ENCODE measurements at regions not wholly inside any gene's neighbourhood (a gene's known extent, or its start where the extent isn't known, plus 50 kb on each side); places are given as distances from the start of the nearest gene placed in this dataset.

DNA sequence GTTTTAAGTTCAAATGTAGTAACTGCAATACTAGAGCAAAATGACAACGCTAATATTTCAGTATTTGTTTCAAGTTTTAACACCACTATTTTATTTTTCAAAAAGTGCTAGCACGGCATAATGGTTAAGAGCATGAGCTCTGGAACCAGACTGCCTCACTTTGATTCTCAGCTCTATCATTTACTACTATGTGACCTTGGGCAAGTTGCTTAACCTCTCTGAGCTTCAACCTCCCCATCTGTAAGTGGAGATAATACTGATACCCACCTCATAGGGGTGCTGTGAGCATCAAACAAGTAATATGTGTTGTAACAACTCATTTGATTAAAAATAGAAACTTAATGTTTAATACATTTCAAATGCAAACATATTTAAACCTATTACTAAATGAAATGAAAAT lies 115.4 kb upstream of the NPHP3 start:
- H3K27me3 Mint-ChIP-seq = no peaks in the 10 kb centered on the region
- POLR2A ChIA-PET = no interaction called here
- H3K27ac Mint-ChIP-seq = no peak overlapping the region
- H3K4me1 Mint-ChIP-seq = no peaks in the 10 kb centered on the region
- H3K9me3 Mint-ChIP-seq = no peaks in the 10 kb centered on the region
- CTCF ChIA-PET = no interaction called here
- H3K4me3 Mint-ChIP-seq = no peak overlapping the region
- H3K36me3 Mint-ChIP-seq (ENCODE audit: low read depth) = no peaks in the 10 kb centered on the region
- no peak for DNase-seq

DNA sequence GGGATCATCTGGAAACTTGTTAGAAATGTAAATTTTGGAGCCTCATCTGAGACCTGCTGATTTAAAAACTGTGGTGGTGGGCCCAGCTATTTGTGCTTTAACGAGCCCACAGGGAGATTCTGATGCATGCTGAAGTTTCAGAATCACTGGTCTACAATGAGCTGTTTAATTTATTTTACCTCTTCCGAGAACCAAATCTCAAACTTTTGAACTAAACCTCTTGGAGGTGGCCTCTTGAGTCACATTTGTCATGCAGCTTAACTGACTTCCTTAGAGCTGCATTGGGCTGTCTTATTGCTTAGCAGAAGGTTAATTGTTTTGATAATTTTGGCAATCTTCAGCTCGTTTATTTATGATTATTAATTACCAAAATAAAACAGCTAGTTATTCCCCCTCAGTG lies 112.1 kb upstream of the NPHP3 start:
- H3K4me1 Mint-ChIP-seq = no peaks in the 10 kb centered on the region
- H3K9me3 Mint-ChIP-seq = no peaks in the 10 kb centered on the region
- no peak overlapping the region for H3K27ac Mint-ChIP-seq
- ChIA-PET CTCF (no interaction called here), POLR2A (no interaction called here)
- H3K27me3 Mint-ChIP-seq = no peaks in the 10 kb centered on the region
- H3K36me3 Mint-ChIP-seq (ENCODE audit: low read depth) = no peaks in the 10 kb centered on the region
- H3K4me3 Mint-ChIP-seq = no peak overlapping the region
- no peak for DNase-seq

DNA sequence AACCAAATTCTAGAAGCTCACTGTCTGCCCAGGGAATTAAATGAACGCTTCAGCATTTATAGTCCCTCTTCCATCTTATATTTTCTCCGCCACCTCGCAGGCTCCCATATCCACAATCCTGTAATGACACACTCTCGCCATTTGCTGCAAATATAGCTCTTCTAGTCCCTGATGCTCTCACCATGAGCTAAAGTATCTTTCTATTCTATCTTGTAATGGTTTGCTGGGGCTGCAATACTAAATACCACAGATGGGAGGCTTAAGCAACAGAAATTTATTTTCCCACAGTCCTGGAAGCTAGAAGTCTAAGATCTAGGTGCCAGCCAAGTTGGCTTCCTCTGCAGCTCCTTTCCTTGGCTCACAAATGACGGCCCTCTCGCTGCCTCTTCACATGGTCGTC lies 106.9 kb upstream of the NPHP3 start:
- Mint-ChIP-seq H3K4me3 (no peak overlapping the region), H3K36me3 (ENCODE audit: low read depth) (no peaks in the 10 kb centered on the region), H3K9me3 (no peaks in the 10 kb centered on the region), H3K27me3 (no peaks in the 10 kb centered on the region), H3K27ac (no peak overlapping the region), H3K4me1 (no peaks in the 10 kb centered on the region)
- POLR2A ChIA-PET = interaction anchor here (1.2 kb wide), 1 partner anchor 9 kb away, joined by 3 read pairs; no protein-coding TSS in a partner anchor
- CTCF ChIA-PET = no interaction called here
- no peak for DNase-seq

DNA sequence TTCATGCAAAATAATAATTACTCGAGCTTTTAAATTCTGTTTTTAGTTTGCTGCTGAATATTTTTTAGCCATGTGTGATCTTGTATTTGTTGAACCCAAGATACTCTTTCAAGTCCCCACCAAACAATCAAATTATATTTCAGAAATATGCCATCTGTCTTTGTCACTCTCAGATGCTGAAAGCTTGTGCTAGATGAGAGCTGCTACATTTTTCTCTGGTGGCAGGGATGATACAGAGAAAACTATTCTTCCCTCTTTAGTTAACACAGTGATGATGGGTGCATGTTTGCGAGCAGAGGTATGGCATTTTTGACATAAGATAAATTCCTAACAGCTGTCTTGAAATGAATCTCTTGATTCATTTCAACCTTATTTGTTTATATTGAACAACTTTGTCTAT lies 100.6 kb upstream of the NPHP3 start:
- ChIA-PET POLR2A (no interaction called here), CTCF (no interaction called here)
- Mint-ChIP-seq H3K27ac (no peak overlapping the region), H3K36me3 (ENCODE audit: low read depth) (no peaks in the 10 kb centered on the region), H3K9me3 (no peaks in the 10 kb centered on the region), H3K4me3 (no peak overlapping the region), H3K4me1 (no peaks in the 10 kb centered on the region), H3K27me3 (no peaks in the 10 kb centered on the region)
- DNase-seq = no peak

DNA sequence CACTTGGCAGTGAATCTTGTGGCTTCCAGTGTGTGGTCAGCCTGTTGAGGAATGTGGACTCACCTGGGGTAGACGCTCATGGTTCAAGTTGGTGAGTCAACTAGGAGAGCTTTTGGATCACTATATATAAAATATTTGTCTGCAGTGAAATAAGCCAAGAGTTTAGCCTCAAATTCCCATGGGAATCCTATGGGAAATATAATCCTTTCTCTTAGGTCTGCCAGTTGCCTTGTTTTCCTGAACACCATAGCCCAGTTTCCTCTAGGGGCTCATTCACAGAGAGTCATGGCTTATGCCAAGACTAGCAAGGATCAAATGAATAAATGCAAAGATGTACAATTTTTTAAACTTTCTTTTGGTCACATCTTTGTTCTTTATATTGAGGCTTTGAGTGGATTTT lies 100.1 kb upstream of the NPHP3 start:
- ChIA-PET POLR2A (no interaction called here), CTCF (interaction anchor here (1.1 kb wide), 1 partner anchor 10 kb away, joined by 3 read pairs; no protein-coding TSS in a partner anchor)
- no peak overlapping the region for H3K4me3 Mint-ChIP-seq
- H3K36me3 Mint-ChIP-seq (ENCODE audit: low read depth) = no peaks in the 10 kb centered on the region
- H3K4me1 Mint-ChIP-seq = no peaks in the 10 kb centered on the region
- DNase-seq = no peak
- no peaks in the 10 kb centered on the region for H3K27me3 Mint-ChIP-seq
- H3K9me3 Mint-ChIP-seq = no peaks in the 10 kb centered on the region
- no peak overlapping the region for H3K27ac Mint-ChIP-seq

DNA sequence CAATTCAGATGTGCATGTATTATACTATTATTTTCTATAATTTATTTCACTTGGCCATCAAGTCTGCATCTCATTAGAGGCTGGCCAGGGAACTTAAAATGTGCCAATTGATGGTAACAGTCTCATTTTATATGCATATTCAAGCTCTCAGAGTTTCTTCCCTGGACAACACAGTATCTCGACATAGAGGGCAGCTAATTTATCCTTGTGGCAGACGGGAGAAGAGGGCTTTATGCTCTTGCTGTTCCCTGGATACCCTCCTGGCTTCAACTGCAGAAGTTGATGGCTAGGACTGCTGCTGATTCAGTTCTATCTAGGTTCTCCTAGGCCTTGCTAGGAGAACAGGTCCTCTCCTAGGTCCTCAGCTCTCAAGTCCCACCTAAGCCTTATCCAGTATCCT lies 99.1 kb upstream of the NPHP3 start:
- ChIA-PET POLR2A (no interaction called here), CTCF (interaction anchor here (1.1 kb wide), 1 partner anchor 11 kb away, joined by 3 read pairs; no protein-coding TSS in a partner anchor)
- no peaks in the 10 kb centered on the region for H3K9me3 Mint-ChIP-seq
- no peaks in the 10 kb centered on the region for H3K36me3 Mint-ChIP-seq (ENCODE audit: low read depth)
- no peaks in the 10 kb centered on the region for H3K4me1 Mint-ChIP-seq
- H3K27me3 Mint-ChIP-seq = no peaks in the 10 kb centered on the region
- DNase-seq = no peak
- H3K27ac Mint-ChIP-seq = no peak overlapping the region
- H3K4me3 Mint-ChIP-seq = no peak overlapping the region

DNA sequence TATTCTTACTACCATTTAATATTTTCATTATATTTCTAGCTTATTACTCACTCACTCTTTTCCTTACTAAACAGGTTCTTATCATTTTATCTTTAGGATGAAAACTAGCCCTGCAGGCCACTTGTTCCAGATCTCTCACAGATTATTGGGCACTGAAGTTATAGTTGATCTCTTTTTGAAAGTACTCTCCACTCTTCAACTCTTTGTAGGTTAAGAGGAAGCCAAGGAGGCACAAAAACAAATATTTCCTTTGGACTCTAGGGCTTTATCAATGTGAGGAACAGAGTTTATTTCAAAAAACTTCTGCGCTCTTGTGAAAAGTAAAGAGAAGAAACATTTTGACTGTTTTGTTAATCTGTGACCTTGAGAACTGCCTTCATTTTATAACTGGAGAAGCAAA lies 96.0 kb upstream of the NPHP3 start:
- H3K4me3 Mint-ChIP-seq = no peak overlapping the region
- ChIA-PET POLR2A (no interaction called here), CTCF (no interaction called here)
- H3K9me3 Mint-ChIP-seq = peaks cover under 1% of the 10 kb centered on the region
- H3K27ac Mint-ChIP-seq = no peak overlapping the region
- H3K27me3 Mint-ChIP-seq = peaks cover 1% of the 10 kb centered on the region
- H3K36me3 Mint-ChIP-seq (ENCODE audit: low read depth) = no peaks in the 10 kb centered on the region
- no peaks in the 10 kb centered on the region for H3K4me1 Mint-ChIP-seq
- DNase-seq = no peak

DNA sequence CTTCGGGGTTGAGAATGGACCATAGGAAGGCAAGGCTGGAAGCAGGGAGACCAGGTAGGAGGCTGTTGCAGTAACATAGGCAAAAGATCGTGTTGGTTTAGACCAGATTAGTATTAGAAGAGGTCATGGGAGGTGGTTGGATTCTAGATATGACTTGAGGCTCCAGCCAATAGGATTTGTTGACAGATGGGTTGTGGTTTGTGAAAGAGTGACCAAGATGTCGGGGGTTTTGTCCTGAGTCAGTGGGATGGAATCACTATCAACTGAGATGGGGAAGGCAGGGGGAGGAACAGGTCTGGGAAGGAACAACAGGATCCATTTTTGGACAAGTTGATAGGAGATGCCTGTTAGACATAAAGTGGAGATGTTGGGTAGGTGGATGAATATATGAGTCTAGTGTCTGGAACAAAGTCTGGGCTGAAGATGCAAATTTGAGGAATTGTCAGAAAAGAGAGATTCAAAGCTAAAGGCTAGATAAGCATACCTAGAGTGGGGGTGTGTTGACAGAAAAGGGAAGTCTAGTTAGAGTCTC lies 95.5 kb upstream of the NPHP3 start:
- no peaks in the 10 kb centered on the region for H3K36me3 Mint-ChIP-seq (ENCODE audit: low read depth)
- no peaks in the 10 kb centered on the region for H3K4me1 Mint-ChIP-seq
- peaks cover 3% of the 10 kb centered on the region for H3K27me3 Mint-ChIP-seq
- no peak overlapping the region for H3K4me3 Mint-ChIP-seq
- POLR2A ChIA-PET = no interaction called here
- DNase-seq = no peak
- H3K9me3 Mint-ChIP-seq = peaks cover 1% of the 10 kb centered on the region
- no peak overlapping the region for H3K27ac Mint-ChIP-seq
- CTCF ChIA-PET = no interaction called here

DNA sequence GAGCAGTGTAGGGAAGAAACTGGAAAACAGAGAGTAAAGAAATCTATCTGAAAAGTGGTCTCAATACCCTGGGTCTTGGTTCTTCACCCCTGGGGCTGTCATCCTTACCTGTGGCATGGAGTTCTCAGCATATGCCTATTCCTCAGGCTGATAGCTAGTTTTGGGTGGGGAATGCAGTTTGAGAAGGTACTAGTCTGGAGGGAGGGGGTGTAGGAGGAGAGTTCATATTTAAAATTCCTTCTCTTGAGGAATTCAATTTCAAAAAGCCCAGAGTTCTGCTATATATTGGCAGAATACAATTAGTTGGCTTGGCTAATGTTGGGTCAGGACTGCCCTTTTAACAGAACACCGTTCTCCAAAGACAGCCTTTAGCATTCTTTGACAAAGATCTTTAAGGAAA lies 82.9 kb upstream of the NPHP3 start:
- no peaks in the 10 kb centered on the region for H3K27me3 Mint-ChIP-seq
- POLR2A ChIA-PET = no interaction called here
- no peaks in the 10 kb centered on the region for H3K4me1 Mint-ChIP-seq
- H3K4me3 Mint-ChIP-seq = no peak overlapping the region
- H3K27ac Mint-ChIP-seq = no peak overlapping the region
- H3K9me3 Mint-ChIP-seq = no peaks in the 10 kb centered on the region
- DNase-seq = no peak
- H3K36me3 Mint-ChIP-seq (ENCODE audit: low read depth) = no peaks in the 10 kb centered on the region
- CTCF ChIA-PET = no interaction called here

DNA sequence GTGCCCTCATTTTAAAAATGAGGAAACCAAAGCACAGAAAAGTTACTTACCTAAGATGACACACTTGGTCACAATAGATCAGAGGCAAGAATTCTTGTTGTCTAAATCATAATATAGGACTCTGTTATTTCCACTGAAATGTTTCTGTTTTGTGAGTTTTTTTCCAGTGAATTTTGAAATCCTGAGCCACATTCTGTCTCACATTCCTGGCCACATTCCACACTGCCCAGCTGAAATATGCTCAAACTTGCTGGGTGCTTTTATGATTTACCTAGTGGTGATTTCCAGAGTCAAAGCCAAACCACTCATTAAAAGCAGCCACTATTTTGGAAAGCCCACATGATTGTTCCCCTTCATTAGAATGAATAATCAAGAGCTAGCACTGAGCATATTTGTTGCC lies 82.3 kb upstream of the NPHP3 start:
- H3K9me3 Mint-ChIP-seq = no peaks in the 10 kb centered on the region
- no peak for DNase-seq
- no peak overlapping the region for H3K4me3 Mint-ChIP-seq
- no peaks in the 10 kb centered on the region for H3K4me1 Mint-ChIP-seq
- no peak overlapping the region for H3K27ac Mint-ChIP-seq
- H3K36me3 Mint-ChIP-seq (ENCODE audit: low read depth) = no peaks in the 10 kb centered on the region
- no peaks in the 10 kb centered on the region for H3K27me3 Mint-ChIP-seq
- ChIA-PET CTCF (no interaction called here), POLR2A (no interaction called here)

DNA sequence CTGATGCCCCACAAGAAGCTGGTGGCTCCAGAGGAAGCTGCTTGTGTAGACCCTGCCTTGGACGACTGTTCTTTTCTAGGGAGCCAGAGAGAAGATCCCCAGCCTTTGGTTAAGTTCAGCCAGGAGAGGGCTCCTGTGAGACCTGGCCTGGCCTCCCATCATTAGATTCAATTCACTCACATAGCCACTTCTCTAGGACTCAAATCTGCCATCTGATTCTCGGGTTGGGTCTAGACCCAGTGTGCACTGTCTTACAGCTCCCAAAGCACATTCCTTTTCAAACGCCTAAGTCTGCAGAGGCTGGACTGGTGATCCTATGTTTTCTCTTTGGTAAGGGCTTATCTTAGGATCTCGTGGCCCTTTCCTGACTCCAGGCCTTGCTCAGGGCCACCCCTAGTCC lies 81.7 kb upstream of the NPHP3 start:
- CTCF ChIA-PET = no interaction called here
- H3K27me3 Mint-ChIP-seq = no peaks in the 10 kb centered on the region

DNA sequence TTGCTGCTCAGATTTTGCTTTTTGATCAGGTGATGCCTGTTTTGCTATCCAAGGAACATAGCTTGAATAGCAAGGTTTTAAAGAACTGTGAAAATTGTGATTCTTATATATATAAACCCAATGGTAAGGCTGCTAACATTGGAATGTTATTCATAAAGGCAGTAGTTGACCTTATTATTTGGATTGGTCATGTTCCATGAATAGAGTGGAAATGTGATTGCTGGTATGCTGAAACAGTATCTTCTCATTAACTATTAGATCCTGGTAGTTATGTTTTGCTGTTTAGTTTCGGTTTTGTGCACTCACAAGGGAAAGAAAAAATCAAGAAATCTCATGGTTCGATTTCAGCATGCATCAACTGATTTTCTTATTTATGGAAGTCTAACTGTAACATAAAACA lies 78.7 kb upstream of the NPHP3 start:
- Mint-ChIP-seq H3K27me3 (no peaks in the 10 kb centered on the region), H3K4me3 (no peak overlapping the region), H3K27ac (no peak overlapping the region), H3K36me3 (ENCODE audit: low read depth) (no peaks in the 10 kb centered on the region), H3K4me1 (no peaks in the 10 kb centered on the region), H3K9me3 (no peaks in the 10 kb centered on the region)
- CTCF ChIA-PET = no interaction called here
- POLR2A ChIA-PET = no interaction called here
- no peak for DNase-seq

More for the DNA sequence above, 81.7 kb upstream of the NPHP3 start:
- Mint-ChIP-seq H3K27ac (no peak overlapping the region), H3K36me3 (ENCODE audit: low read depth) (no peaks in the 10 kb centered on the region), H3K4me3 (no peak overlapping the region), H3K4me1 (no peaks in the 10 kb centered on the region), H3K9me3 (no peaks in the 10 kb centered on the region)
- no peak for DNase-seq
- POLR2A ChIA-PET = no interaction called here

DNA sequence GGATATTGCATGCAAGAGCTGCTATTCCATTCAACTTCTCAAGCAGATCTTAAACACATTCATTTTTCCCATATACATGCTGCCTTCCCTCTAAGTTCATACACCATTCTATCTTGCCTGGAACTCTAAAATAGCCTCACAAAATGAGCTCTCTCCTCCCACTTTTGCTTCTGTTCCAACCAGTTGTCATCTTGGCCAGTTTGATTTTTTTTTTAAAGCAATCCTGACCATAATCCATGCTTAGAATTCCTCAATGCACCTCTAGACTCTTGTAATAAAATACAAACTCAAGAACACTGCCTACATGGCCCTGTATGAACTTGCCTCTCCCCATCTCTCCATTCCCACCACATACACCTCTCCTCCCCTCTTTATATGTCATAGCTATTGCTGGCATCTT lies 68.6 kb upstream of the NPHP3 start:
- Mint-ChIP-seq H3K36me3 (ENCODE audit: low read depth) (no peaks in the 10 kb centered on the region), H3K27ac (no peak overlapping the region), H3K9me3 (no peaks in the 10 kb centered on the region), H3K27me3 (peaks cover 8% of the 10 kb centered on the region), H3K4me1 (no peaks in the 10 kb centered on the region), H3K4me3 (no peak overlapping the region)
- DNase-seq = no peak
- ChIA-PET POLR2A (no interaction called here), CTCF (no interaction called here)

DNA sequence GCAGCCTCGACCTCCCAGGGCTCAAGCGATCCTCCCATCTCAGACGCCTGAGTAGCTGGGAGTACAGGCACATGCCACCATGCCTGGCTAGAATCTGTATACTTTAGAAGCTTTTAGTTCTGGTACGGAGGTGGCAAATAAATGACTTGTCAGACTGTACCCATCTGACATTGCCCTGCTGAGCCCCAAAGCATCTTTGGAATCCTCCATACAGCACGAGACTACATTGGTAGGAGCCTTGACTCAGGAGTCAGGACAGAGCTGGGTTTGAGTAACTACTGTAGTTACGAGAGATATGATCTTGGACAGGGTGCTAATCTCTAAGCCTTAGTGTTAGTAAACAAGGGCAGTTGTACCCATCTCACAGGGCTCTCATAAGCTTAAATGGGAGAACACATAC lies 67.8 kb upstream of the NPHP3 start:
- POLR2A ChIA-PET = no interaction called here
- no peaks in the 10 kb centered on the region for H3K36me3 Mint-ChIP-seq (ENCODE audit: low read depth)
- H3K27me3 Mint-ChIP-seq = peaks cover 13% of the 10 kb centered on the region
- H3K4me1 Mint-ChIP-seq = no peaks in the 10 kb centered on the region
- CTCF ChIA-PET = no interaction called here
- DNase-seq = no peak
- H3K9me3 Mint-ChIP-seq = no peaks in the 10 kb centered on the region
- no peak overlapping the region for H3K27ac Mint-ChIP-seq
- no peak overlapping the region for H3K4me3 Mint-ChIP-seq

DNA sequence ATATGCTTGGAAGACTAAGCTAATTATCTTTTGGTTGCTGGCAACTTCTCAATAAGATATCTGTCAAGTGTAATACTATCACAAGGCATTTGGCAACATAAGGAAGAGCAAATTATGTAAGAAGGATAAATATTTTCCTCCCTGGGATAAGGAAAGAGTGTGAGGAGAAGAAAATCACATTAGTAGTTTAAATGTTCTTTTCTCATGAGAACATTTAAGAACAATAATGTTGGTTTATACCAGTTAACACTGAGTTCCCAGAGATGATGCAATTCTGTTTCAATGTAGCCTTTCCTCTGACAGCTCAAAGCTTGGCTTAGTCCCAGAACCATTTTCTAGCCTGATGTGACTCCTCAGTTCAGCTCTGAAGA lies 66.1 kb upstream of the NPHP3 start:
- Mint-ChIP-seq H3K4me1 (no peaks in the 10 kb centered on the region), H3K4me3 (no peak overlapping the region), H3K36me3 (ENCODE audit: low read depth) (no peaks in the 10 kb centered on the region), H3K9me3 (no peaks in the 10 kb centered on the region), H3K27ac (no peak overlapping the region), H3K27me3 (peaks cover 11% of the 10 kb centered on the region)
- ChIA-PET POLR2A (no interaction called here), CTCF (no interaction called here)
- no peak for DNase-seq

Data from activated CD4-positive, alpha-beta memory T cell treated with anti-CD3 and anti-CD28 coated beads, Interleukin-2, amount 10 ng/mL, durations not matched to agents 7 days and 5 days (primary cell).